Fibroblast of skin of left biceps (primary cell): ENCODE measurements at regions not wholly inside any gene's neighbourhood (a gene's known extent, or its start where the extent isn't known, plus 50 kb on each side); places are given as distances from the start of the nearest gene placed in this dataset.
A peak's percentile ranks its signal among the peaks of the same experiment; 100 is the strongest.

Source experiments
- DNase-seq, 2 experiments: peaks; one replicate each; pipeline ENCODE4 v3.0.0-alpha.2; 2013; ENCODE audit warnings: low read depth in 2 of 2

GRCh38 chr20:58000861-58001260 is 227.6 kb downstream of the ANKRD60 start:
- no peak for DNase-seq

- DNase-seq, result no peak
Observed at GRCh38 chr20:57999465-58000111, 228.9 kb downstream of the ANKRD60 start.

DNA sequence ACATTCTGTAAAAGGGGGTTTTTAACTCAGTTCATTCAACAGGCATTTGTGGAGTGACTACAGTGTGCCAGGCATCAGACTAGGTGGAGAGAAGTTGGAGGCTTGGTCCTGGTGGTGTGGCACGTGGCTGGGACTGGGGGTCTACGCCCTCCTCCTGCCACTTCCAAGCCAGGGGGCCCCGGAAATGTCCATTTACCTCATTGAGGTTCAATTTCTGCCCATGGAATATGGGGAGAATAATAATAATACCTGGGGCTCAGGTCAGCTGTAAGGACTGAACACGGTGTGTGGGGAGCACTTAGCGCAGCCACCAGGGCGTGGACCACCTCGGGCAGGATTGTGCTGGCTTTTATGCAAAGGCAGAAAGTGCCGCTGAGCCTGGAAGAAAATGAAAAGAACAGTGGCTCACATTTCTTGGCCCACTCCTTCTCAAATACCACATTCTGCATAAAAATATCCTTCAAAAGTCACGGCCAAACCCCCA is 229.4 kb downstream of the ANKRD60 start:
- no peak for DNase-seq

GRCh38 chr20:57998276-57998675 is 230.2 kb downstream of the ANKRD60 start:
- no peak for DNase-seq

- peak in 1 of 2 experiments; percentile 13 for DNase-seq
Observed at GRCh38 chr20:57996936-57997890, 231.2 kb downstream of the ANKRD60 start.

DNA sequence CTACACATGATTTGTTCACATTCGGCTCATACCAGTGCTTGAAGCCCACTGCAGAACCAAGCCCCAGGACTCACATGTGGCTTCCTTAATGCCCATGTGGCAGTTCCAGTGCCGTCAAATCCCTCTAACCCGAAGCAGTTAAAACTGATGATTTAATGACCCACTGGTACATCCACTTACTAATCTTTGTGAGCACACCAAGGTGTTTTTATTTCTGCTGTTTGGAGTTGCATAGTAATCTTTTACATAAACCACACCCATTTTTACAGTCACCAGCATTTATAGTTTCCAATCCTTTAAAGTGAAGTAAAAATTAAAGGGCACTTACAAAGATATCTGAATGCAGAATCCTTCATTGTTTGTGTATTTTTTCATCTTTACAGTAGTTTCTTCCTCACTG is 232.0 kb downstream of the ANKRD60 start:
- no peak for DNase-seq

DNA sequence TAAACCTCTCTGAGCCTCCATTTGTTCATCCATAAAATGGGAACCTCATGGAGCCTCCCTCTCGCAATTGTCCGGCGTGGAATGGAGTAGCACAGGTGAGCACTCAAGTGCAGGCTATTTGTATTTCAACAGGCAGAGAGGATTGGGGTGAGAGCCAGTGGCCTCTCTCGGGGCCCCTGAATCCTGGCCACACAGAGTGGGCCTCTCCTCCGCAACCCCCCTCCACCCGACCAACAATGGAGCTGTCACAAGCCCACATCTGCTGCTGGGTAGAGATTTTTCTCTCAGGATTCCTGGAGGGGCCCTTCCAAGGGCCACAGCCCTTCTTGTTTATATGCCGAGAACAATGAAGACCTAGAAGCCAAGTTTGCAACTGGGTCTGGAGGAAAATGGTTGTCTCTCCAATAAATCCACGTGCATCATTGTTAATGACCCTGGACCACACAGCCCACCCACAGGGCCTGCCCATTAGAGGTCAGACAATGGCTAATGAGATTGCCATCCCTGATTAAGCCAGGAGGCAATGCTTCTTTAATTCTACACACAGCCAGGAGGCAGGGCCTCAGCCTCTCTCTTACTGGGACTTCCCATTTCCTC is 233.0 kb downstream of the ANKRD60 start:
- no peak for DNase-seq

GRCh38 chr20:57993716-57994431 is 234.6 kb downstream of the ANKRD60 start:
- DNase-seq, result no peak

DNA sequence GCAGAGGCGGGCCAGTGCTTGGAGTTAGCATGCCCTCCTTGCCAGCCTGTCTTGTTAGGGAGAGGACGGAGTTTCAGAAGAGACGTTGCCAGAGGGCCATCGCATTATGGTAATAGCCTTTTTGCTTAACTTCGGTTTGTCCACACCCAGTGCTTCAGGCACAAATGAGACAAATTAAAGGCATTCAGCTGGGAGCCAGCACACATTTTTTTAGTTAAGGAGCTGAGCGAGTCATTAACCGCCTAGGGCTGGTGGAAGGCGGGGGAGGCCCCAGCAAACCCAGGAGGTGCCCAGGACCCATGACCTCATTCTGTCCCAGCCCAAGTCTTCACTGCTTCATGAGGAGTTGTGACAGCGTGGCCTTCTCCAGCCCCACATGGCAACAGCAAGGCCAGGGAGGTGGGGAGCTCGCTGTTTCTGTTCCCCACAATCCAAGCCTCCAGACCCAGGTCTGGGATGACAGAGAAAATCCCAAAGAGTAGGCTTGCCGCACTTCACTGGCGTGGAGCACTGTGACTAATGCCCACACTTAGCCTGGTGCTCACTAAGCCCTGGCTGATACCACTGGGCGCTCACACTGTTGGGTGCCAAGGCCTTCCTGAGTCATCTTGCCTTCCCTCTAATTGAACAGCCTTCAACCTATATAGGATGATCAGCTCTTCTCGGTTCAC is 237.1 kb downstream of the ANKRD60 start:
- DNase-seq, result peak; percentile 59 to 61

- DNase-seq, result peak; percentile 39 to 41
Observed at GRCh38 chr20:57990396-57990987, 238.0 kb downstream of the ANKRD60 start.

GRCh38 chr20:57988828-57989227 is 239.6 kb downstream of the ANKRD60 start:
- DNase-seq, result no peak

- no peak for DNase-seq
Observed at GRCh38 chr20:57988422-57988821, 240.0 kb downstream of the ANKRD60 start.

DNA sequence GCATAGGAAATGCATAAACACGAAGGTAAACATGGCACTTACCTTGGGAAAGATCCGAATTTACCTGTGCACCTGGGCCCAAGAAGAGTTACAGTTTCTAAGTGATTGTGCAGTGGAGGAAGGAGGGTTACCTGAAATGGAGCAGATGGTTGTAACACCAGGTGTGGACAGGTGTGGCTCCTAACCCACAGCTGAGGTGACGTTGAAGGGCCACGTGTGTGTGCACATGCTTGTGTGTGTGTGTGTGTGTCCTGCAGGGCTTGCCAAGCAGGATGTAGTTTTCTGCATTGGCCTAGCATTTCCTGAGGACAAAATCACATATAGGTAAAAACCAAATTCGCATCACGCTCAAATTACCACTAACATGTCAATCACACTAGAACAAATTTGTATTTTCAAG is 240.8 kb downstream of the ANKRD60 start:
- no peak for DNase-seq

GRCh38 chr20:57986666-57987065 is 241.8 kb downstream of the ANKRD60 start:
- DNase-seq, result no peak

GRCh38 chr20:57985278-57985677 is 243.2 kb downstream of the ANKRD60 start:
- no peak for DNase-seq

GRCh38 chr20:57983082-57983481 is 245.4 kb downstream of the ANKRD60 start:
- no peak for DNase-seq

- no peak for DNase-seq
Observed at GRCh38 chr20:57980506-57980905, 247.9 kb downstream of the ANKRD60 start.

DNA sequence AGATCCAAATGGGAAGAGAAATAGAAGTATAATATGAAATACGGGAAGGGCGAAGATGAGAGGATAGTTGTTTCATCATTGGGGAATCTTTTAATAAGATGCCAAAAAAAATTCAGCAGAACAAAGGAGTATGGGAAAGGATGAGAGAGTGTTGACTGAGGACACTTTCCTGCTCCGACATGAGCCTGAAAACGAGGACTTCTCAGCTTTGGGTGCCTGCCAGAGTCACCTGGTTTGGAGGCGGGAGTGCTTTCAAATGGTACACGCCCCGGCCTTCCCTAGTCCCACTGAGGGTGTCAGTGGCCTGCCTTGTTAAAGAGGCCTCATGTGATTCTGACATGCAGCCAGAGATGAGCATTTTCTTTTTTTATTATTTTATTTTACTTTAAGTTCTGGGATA is 250.9 kb downstream of the ANKRD60 start:
- DNase-seq, result no peak

DNA sequence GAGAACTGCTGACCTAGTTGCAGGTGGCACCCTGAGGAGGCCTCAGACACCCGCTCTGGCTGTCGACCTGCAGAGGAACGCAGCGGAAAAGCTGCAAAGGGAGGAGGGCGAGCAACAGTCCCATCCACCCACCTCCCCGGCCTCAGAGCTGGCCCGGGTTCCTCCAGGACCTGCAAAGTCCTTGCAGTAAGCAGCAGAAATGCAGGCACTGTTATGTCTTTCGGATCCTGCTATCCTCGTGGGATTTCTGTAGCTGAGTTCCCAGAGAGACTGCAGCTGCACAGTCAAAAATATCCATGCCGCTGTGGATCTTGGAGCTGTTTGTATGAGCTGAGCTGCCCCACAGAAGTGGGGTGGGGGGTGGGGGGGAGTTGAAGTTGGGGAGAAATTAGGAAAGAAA is 251.3 kb downstream of the ANKRD60 start:
- DNase-seq, result no peak

- no peak for DNase-seq
Observed at GRCh38 chr20:57974863-57975262, 253.6 kb downstream of the ANKRD60 start.

- DNase-seq, result no peak
Observed at GRCh38 chr20:57973886-57974285, 254.6 kb downstream of the ANKRD60 start.
